Karpas-422 (cell line): ENCODE measurements at regions not wholly inside any gene's neighbourhood (a gene's known extent, or its start where the extent isn't known, plus 50 kb on each side); places are given as distances from the start of the nearest gene placed in this dataset.

Experiments
- DNase-seq: peaks from one replicate; pipeline ENCODE4 v3.0.0-alpha.2; 2015
- H2AFZ ChIP-seq: fragments of 200-600 bp; sonication (generic); 2 replicates; pipeline ENCODE4 v1.6.1; 2014; ENCODE audit warnings: antibody characterized with exemption, low read length, mixed read lengths
- H3K27ac ChIP-seq: fragments of 200-600 bp; sonication (generic); 2 replicates; pipeline ENCODE4 v1.5.1; 2014; ENCODE audit warnings: mild to moderate bottlenecking, low read length, moderate library complexity
- H3K27me3 ChIP-seq: fragments of 200-600 bp; sonication (generic); 2 replicates; pipeline ENCODE4 v1.6.1; 2014; ENCODE audit warnings: low read length, mixed read lengths
- H3K36me3 ChIP-seq: fragments of 200-600 bp; sonication (generic); 2 replicates; pipeline ENCODE4 v1.6.1; 2014; ENCODE audit warnings: low read length, mixed read lengths; ENCODE audit not compliant: insufficient read depth
- H3K4me1 ChIP-seq: fragments of 200-600 bp; sonication (generic); 2 replicates; pipeline ENCODE4 v1.6.1; 2014; ENCODE audit warnings: mild to moderate bottlenecking, low read length, mixed read lengths
- H3K4me2 ChIP-seq: fragments of 200-600 bp; sonication (generic); 2 replicates; pipeline ENCODE4 v1.6.1; 2014; ENCODE audit warnings: low read length, low read depth, mild to moderate bottlenecking; ENCODE audit not compliant: poor library complexity, severe bottlenecking
- H3K4me3 ChIP-seq: fragments of 200-600 bp; sonication (generic); 2 replicates; pipeline ENCODE4 v1.5.1; 2014; ENCODE audit warnings: mild to moderate bottlenecking, antibody characterized with exemption, low read length, mixed read lengths
- H3K79me2 ChIP-seq: fragments of 200-600 bp; sonication (generic); 2 replicates; pipeline ENCODE4 v1.6.1; 2014; ENCODE audit warnings: mild to moderate bottlenecking, low read length, mixed read lengths
- H3K9ac ChIP-seq: fragments of 200-600 bp; sonication (generic); 2 replicates; pipeline ENCODE4 v1.6.0; 2014; ENCODE audit warnings: low read length
- H3K9me2 ChIP-seq: fragments of 200-600 bp; sonication (generic), shearing (Covaris generic); replicated peaks from 2 replicates; pipeline ENCODE4 v1.6.0; 2014; ENCODE audit warnings: mild to moderate bottlenecking, low read length, moderate library complexity; ENCODE audit not compliant: insufficient read depth
- H3K9me3 ChIP-seq: fragments of 300-700, 200-600 bp; sonication (generic); 2 replicates; pipeline ENCODE4 v1.6.1; 2014; ENCODE audit warnings: low read length, mixed read lengths
- H4K20me1 ChIP-seq: fragments of 200-600 bp; sonication (generic); 2 replicates; pipeline ENCODE4 v1.6.1; 2014; ENCODE audit warnings: mild to moderate bottlenecking, antibody characterized with exemption, low read length, low read depth; ENCODE audit not compliant: insufficient read depth

DNA sequence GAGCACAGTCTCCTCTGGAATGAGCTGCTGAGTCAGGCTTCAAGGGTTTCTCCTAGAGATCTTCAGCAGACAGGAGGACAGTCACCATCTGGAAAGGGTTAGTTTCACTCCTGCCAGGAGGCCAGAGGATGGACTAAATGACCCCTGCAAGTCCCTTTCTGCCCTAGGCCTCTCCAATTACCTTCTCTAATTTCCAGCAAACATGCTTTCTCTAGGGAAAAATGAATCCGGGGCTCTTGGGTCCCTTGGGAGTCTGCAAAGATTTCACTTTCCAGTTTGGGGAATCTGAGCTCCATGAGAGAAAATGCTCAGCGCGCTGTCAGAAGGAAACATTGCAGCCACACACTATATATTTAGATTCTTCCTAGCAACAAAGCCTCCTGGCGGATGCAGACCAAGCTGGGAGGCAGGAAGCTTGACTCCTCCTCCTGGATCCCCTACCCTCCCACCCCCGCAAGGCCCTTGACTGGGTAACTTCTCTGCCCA lies 184.4 kb upstream of the CCND2 start:
- H4K20me1 ChIP-seq = no peaks in the 10 kb centered on the region
- DNase-seq = no peak
- H3K36me3 ChIP-seq = no peaks in the 10 kb centered on the region
- no peak overlapping the region for H2AFZ ChIP-seq
- no peak overlapping the region for H3K4me2 ChIP-seq
- H3K9ac ChIP-seq = no peak overlapping the region
- H3K27me3 ChIP-seq = no peaks in the 10 kb centered on the region
- H3K27ac ChIP-seq = no peak overlapping the region
- peaks cover 2% of the 10 kb centered on the region; the same call in 1 of the 2 replicates for H3K4me1 ChIP-seq
- H3K79me2 ChIP-seq = no peaks in the 10 kb centered on the region
- no peaks in the 10 kb centered on the region for H3K9me3 ChIP-seq
- no peak overlapping the region for H3K4me3 ChIP-seq
- no peaks in the 10 kb centered on the region for H3K9me2 ChIP-seq

DNA sequence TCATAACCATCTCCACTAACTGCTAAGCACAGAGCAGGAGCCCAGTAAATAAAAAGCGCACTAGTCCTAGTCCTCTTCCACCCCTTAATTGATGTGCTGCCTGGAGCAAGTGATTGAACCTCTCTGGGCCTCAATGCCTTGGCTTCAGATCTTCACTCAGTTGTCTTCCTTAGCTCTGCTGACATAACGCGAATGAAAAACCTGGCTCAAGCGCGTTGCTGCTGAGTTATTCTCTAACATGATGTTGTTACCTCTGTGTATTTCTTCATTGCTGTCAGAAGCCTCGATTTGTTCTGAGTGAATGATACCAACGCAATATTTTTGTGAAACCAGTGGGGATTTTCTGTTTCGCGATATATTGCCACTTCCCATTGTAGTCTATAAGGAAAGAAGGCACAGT lies 185.1 kb upstream of the CCND2 start:
- no peaks in the 10 kb centered on the region for H3K79me2 ChIP-seq
- 0 out of 2 replicates have a peak, but pooled peaks cover 4% of the 10 kb centered on the region for H4K20me1 ChIP-seq
- no peak for DNase-seq
- no peak overlapping the region for H3K9ac ChIP-seq
- no peak overlapping the region for H3K4me2 ChIP-seq
- H3K9me2 ChIP-seq = no peaks in the 10 kb centered on the region
- H3K27ac ChIP-seq = no peak overlapping the region
- H3K4me3 ChIP-seq = no peak overlapping the region
- no peaks in the 10 kb centered on the region for H3K36me3 ChIP-seq
- no peaks in the 10 kb centered on the region for H3K27me3 ChIP-seq
- no peak overlapping the region for H2AFZ ChIP-seq
- H3K9me3 ChIP-seq = no peaks in the 10 kb centered on the region
- peaks cover 2% of the 10 kb centered on the region; the same call in 1 of the 2 replicates for H3K4me1 ChIP-seq

DNA sequence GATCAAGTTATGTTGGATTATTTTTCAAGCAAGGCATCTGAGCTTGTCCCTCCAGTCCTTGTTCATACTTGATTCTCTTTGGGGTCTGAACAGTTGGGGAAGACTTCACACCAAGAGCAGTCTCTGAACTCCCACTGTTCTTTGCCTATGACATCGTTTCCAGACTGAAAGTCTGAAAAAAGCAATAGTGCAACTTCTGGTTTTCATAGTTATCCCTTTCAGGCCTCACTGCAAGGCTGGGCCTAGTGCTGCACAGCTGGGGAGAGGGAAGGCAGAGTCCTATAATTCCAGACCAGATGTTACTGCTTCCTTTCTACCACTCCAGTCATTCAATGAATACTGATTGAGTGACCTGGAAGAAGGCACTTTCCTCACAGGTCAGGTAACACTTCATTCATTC lies 187.1 kb upstream of the CCND2 start:
- no peaks in the 10 kb centered on the region for H3K27me3 ChIP-seq
- no peak overlapping the region for H3K4me3 ChIP-seq
- 0 out of 2 replicates have a peak, but pooled peaks cover 4% of the 10 kb centered on the region for H4K20me1 ChIP-seq
- DNase-seq = no peak
- H2AFZ ChIP-seq = no peak overlapping the region
- no peaks in the 10 kb centered on the region for H3K36me3 ChIP-seq
- no peak overlapping the region for H3K27ac ChIP-seq
- H3K4me1 ChIP-seq = peaks cover 2% of the 10 kb centered on the region; the same call in 1 of the 2 replicates
- H3K9me2 ChIP-seq = no peaks in the 10 kb centered on the region
- H3K9me3 ChIP-seq = no peaks in the 10 kb centered on the region
- H3K79me2 ChIP-seq = no peaks in the 10 kb centered on the region
- no peak overlapping the region for H3K9ac ChIP-seq
- H3K4me2 ChIP-seq = no peak overlapping the region

DNA sequence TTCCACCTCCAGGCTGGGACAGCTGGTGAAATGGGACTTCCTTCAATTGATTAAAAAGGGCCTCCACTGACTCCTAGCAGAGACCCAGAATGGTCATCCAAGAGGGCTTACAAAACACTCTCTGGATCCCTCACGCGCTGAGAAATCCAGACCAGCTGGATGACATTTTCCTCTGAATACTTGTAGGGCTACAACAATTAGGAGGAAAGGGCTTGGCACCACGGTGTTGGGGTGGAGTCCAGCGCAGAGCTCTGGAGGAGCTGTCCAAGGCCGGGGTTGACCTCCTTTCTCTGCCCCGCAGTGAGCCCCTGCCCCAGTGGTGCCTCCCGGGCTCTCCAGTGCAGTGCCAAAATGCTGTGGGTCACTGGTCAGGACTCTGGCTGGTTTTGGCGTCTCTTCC lies 189.0 kb upstream of the CCND2 start:
- H2AFZ ChIP-seq = no peak overlapping the region
- no peak overlapping the region for H3K4me3 ChIP-seq
- no peaks in the 10 kb centered on the region for H3K36me3 ChIP-seq
- no peaks in the 10 kb centered on the region for H3K79me2 ChIP-seq
- H3K9ac ChIP-seq = no peak overlapping the region
- no peaks in the 10 kb centered on the region for H3K9me3 ChIP-seq
- H3K4me2 ChIP-seq = no peak overlapping the region
- H4K20me1 ChIP-seq = 0 out of 2 replicates have a peak, but pooled peaks cover 4% of the 10 kb centered on the region
- H3K27me3 ChIP-seq = no peaks in the 10 kb centered on the region
- no peaks in the 10 kb centered on the region for H3K9me2 ChIP-seq
- no peak for DNase-seq
- no peaks in the 10 kb centered on the region for H3K4me1 ChIP-seq
- no peak overlapping the region for H3K27ac ChIP-seq

DNA sequence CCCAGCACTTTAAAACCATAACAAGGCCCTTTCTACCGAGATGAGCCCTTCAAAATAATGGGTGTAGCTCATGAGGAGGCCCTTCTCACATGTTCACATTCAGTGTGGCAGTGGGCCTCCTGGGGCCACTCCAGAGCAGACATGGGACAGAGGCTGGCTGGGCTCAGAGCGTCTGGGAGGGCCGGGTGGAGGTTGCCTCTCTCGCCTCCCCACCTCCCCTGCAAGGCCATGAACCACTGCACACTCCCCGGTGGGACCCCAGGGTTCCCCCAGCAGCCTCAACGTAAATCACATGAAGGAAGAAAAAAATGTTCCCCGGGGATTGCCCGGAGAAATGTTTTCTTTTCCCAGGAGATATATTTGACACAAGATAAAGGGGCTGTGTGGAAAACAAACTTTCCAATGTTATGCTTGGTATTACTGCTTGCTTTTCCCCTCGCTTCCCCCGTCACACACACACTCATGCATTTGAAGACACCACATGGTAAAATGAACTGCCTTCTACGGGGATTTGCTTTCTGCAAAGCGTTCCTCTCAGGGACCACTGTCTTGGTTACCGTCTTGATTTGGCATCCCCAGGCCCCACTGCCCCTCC lies 190.7 kb upstream of the CCND2 start:
- Histone ChIP-seq H3K4me2 (no peak overlapping the region), H3K9me3 (no peaks in the 10 kb centered on the region), H3K4me3 (no peak overlapping the region), H2AFZ (no peak overlapping the region), H4K20me1 (0 out of 2 replicates have a peak, but pooled peaks cover 4% of the 10 kb centered on the region), H3K36me3 (no peaks in the 10 kb centered on the region), H3K27me3 (no peaks in the 10 kb centered on the region), H3K9me2 (no peaks in the 10 kb centered on the region), H3K27ac (no peak overlapping the region), H3K79me2 (no peaks in the 10 kb centered on the region), H3K4me1 (no peaks in the 10 kb centered on the region), H3K9ac (no peak overlapping the region)
- no peak for DNase-seq

DNA sequence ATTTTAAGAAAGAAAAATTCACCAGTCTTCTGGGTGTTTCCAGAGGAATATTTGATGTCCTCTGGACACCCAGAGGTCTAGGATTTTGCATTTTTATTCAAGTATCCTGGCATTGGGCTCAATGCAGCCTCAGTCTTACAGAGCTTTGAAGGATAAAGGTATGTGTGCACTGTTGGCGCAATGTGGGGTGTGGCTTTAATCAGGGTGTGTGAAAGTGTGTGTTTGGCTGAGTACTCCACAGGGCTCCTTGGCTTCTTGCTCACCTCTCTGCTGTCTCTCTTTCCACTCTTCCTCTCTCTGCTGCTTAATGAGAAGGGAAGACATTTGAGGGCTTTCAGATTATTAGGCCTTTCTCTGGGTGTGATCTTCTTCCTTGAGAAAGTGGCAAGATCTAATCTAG lies 193.3 kb upstream of the CCND2 start:
- no peak overlapping the region for H3K9ac ChIP-seq
- no peaks in the 10 kb centered on the region for H3K4me1 ChIP-seq
- no peaks in the 10 kb centered on the region for H3K9me2 ChIP-seq
- no peak overlapping the region for H3K27ac ChIP-seq
- H3K79me2 ChIP-seq = no peaks in the 10 kb centered on the region
- H3K36me3 ChIP-seq = no peaks in the 10 kb centered on the region
- no peak overlapping the region for H2AFZ ChIP-seq
- no peaks in the 10 kb centered on the region for H3K9me3 ChIP-seq
- no peak for DNase-seq
- no peaks in the 10 kb centered on the region for H3K27me3 ChIP-seq
- no peak overlapping the region for H3K4me2 ChIP-seq
- H3K4me3 ChIP-seq = no peak overlapping the region
- H4K20me1 ChIP-seq = 0 out of 2 replicates have a peak, but pooled peaks cover 4% of the 10 kb centered on the region

DNA sequence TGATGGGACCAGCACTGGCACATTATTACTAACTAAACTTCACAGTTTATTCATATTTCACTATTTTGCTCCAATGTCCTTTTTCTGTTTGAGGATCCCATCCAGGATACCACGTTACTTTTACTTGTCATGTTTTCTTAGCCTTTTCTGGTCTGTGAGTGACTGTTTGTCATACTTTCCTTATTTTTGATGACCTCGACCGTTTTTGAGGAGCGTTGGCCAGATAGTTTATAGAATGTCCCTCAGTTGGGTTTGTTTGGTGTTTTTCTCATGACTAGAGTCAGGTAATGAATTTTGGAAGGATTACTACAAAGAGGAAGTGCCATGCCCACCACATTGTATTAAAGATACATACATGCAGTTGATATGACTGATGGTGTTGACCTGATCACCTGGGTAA lies 199.4 kb upstream of the CCND2 start:
- no peaks in the 10 kb centered on the region for H3K4me1 ChIP-seq
- no peaks in the 10 kb centered on the region for H3K9me2 ChIP-seq
- no peaks in the 10 kb centered on the region for H4K20me1 ChIP-seq
- H3K79me2 ChIP-seq = no peaks in the 10 kb centered on the region
- no peak overlapping the region for H3K9ac ChIP-seq
- H3K36me3 ChIP-seq = no peaks in the 10 kb centered on the region
- H3K9me3 ChIP-seq = no peaks in the 10 kb centered on the region
- no peak overlapping the region for H3K4me3 ChIP-seq
- H3K27ac ChIP-seq = no peak overlapping the region
- no peak for DNase-seq
- no peak overlapping the region for H2AFZ ChIP-seq
- no peaks in the 10 kb centered on the region for H3K27me3 ChIP-seq
- no peak overlapping the region for H3K4me2 ChIP-seq

DNA sequence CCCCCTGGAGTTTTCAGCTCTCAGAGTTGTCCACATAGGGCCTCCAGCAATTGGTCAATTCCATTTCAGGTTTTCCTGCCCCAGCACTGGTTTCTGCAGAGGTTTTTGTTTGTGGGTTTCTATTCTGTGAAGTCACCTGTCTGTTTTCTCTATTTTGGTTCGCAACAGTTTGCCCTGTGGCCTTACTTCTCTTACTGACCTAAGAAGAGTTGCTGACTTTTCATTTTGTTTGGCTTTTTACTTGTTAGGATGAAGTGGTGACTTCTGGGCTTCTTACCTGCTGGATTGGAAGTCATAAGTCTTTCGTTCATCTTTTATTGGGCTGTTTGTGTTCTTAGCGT lies 196.4 kb upstream of the PARP11 start:
- Histone ChIP-seq H3K9me2 (no peaks in the 10 kb centered on the region), H3K27me3 (0 out of 2 replicates have a peak, but pooled peaks cover 2% of the 10 kb centered on the region), H3K4me2 (no peak overlapping the region), H4K20me1 (no peaks in the 10 kb centered on the region), H3K9ac (no peak overlapping the region), H3K4me3 (no peak overlapping the region), H3K9me3 (no peaks in the 10 kb centered on the region), H3K36me3 (no peaks in the 10 kb centered on the region), H3K4me1 (no peaks in the 10 kb centered on the region), H3K27ac (no peak overlapping the region), H2AFZ (no peak overlapping the region), H3K79me2 (no peaks in the 10 kb centered on the region)
- no peak for DNase-seq
